ENCODE measurements at regions not wholly inside any gene's neighbourhood (a gene's known extent, or its start where the extent isn't known, plus 50 kb on each side); places are given as distances from the start of the nearest gene placed in this dataset.

GRCh38 chr18:39425172-39425850 lies 1859.7 kb upstream of the CELF4 start:
- TF ChIP-seq POLR2A (IDR thresholded peaks at IDR 0.05) = no peak
- TF ChIP-seq CTCF (IDR thresholded peaks at IDR 0.05) = no peak
- TF ChIP-seq EP300 (IDR thresholded peaks at IDR 0.05) = no peak
- TF ChIP-seq POLR2AphosphoS5 (IDR thresholded peaks at IDR 0.05) = no peak

All from sigmoid colon (tissue), 4 donors.